ENCODE measurements at regions not wholly inside any gene's neighbourhood (a gene's known extent, or its start where the extent isn't known, plus 50 kb on each side); places are given as distances from the start of the nearest gene placed in this dataset.

- H3K27ac Mint-ChIP-seq, result no peak overlapping the region
- CTCF ChIA-PET, result no interaction called here
- no peak for ATAC-seq
- no peak overlapping the region for H3K4me3 Mint-ChIP-seq
- DNase-seq, result no peak
- H3K36me3 Mint-ChIP-seq (ENCODE audit: low read depth), result no peaks in the 10 kb centered on the region
- no peaks in the 10 kb centered on the region for H3K27me3 Mint-ChIP-seq (ENCODE audit: low read depth)
- H3K9me3 Mint-ChIP-seq (ENCODE audit: insufficient read depth), result no peaks in the 10 kb centered on the region
- POLR2A ChIA-PET, result no interaction called here
- no peaks in the 10 kb centered on the region for H3K4me1 Mint-ChIP-seq (ENCODE audit: low read depth)
Measured at GRCh38 chr3:168881804-168882203, 781.7 kb downstream of the MECOM start.

GRCh38 chr3:168878655-168879054 lies 782.9 kb upstream of the GOLIM4 start:
- H3K27me3 Mint-ChIP-seq (ENCODE audit: low read depth), result no peaks in the 10 kb centered on the region
- POLR2A ChIA-PET, result no interaction called here
- no peaks in the 10 kb centered on the region for H3K9me3 Mint-ChIP-seq (ENCODE audit: insufficient read depth)
- no peaks in the 10 kb centered on the region for H3K36me3 Mint-ChIP-seq (ENCODE audit: low read depth)
- ATAC-seq, result no peak
- CTCF ChIA-PET, result interaction anchor here (1.4 kb wide), 1 partner anchor 13 kb away, joined by 4 read pairs; no protein-coding TSS in a partner anchor
- no peak for DNase-seq
- H3K27ac Mint-ChIP-seq, result no peak overlapping the region
- H3K4me1 Mint-ChIP-seq (ENCODE audit: low read depth), result no peaks in the 10 kb centered on the region
- H3K4me3 Mint-ChIP-seq, result no peak overlapping the region

GRCh38 chr3:168877899-168878298 lies 782.2 kb upstream of the GOLIM4 start:
- ATAC-seq, result no peak
- Mint-ChIP-seq H3K4me3 (no peak overlapping the region), H3K27me3 (ENCODE audit: low read depth) (no peaks in the 10 kb centered on the region), H3K36me3 (ENCODE audit: low read depth) (no peaks in the 10 kb centered on the region), H3K9me3 (ENCODE audit: insufficient read depth) (no peaks in the 10 kb centered on the region), H3K27ac (no peak overlapping the region), H3K4me1 (ENCODE audit: low read depth) (no peaks in the 10 kb centered on the region)
- ChIA-PET CTCF (interaction anchor here (1.4 kb wide), 1 partner anchor 13 kb away, joined by 4 read pairs; no protein-coding TSS in a partner anchor), POLR2A (no interaction called here)
- DNase-seq, result no peak

DNA sequence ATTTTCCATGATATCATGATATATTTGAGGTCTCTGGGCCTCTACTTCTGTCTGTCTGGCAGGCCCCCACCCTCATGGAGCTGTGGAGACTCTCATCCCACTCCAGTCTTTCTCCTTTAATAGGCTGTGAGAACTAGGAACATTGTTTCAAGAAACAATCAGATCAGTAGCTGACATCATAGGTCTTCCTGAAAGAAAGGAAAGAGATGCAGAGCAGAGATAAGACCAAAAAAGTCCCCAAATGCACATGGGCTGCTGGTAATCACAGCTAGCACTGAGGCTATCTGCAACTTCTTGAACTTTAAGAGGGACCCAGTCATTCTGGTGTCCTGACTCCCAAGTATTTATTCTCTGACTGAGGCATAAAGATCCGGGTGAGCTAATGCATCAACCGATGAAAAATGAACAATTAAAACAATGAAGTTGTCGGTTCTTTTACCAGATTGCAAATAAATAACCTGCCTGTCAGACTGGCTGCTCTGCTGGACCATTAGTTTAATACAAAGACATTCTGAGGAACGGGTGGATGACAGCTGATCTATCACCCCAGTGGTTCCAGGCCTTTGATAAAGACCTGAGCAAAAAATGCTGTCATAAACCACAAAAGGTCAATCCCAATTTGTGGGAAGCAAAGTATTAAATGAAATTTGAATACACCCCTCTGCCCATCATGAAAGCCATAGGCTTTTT lies 780.8 kb upstream of the GOLIM4 start:
- POLR2A ChIA-PET, result no interaction called here

DNA sequence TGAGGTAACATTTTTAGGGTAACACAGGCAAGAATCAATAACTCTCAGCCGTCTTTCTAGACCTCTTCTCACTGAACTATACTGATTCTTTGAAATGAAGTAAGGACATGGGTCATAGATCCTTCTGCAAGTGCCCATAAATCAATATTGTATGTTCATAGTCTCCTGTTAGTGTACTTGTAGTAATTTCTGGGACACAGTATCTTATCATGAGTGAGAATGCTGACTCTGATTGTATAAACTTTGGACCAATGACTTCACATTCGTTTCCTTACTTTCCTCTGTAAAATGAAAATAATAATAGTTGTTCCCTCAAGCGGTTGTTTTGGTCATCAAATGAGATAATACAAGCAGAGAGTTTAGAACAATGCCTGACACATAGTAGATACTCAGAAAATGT lies 777.1 kb upstream of the GOLIM4 start:
- no peaks in the 10 kb centered on the region for H3K36me3 Mint-ChIP-seq (ENCODE audit: low read depth)
- H3K27ac Mint-ChIP-seq, result no peak overlapping the region
- no peak for ATAC-seq
- no peak overlapping the region for H3K4me3 Mint-ChIP-seq
- H3K27me3 Mint-ChIP-seq (ENCODE audit: low read depth), result no peaks in the 10 kb centered on the region
- no peaks in the 10 kb centered on the region for H3K9me3 Mint-ChIP-seq (ENCODE audit: insufficient read depth)
- CTCF ChIA-PET, result no interaction called here
- POLR2A ChIA-PET, result no interaction called here
- no peak for DNase-seq
- H3K4me1 Mint-ChIP-seq (ENCODE audit: low read depth), result no peaks in the 10 kb centered on the region

More for the DNA sequence above, 780.8 kb upstream of the GOLIM4 start:
- H3K4me1 Mint-ChIP-seq (ENCODE audit: low read depth), result no peaks in the 10 kb centered on the region
- no peaks in the 10 kb centered on the region for H3K36me3 Mint-ChIP-seq (ENCODE audit: low read depth)
- H3K4me3 Mint-ChIP-seq, result no peak overlapping the region
- DNase-seq (no peak), ATAC-seq (no peak)
- H3K9me3 Mint-ChIP-seq (ENCODE audit: insufficient read depth), result no peaks in the 10 kb centered on the region
- CTCF ChIA-PET, result interaction anchor here (1.8 kb wide), 1 partner anchor 11 kb away, joined by 5 read pairs; no protein-coding TSS in a partner anchor
- H3K27me3 Mint-ChIP-seq (ENCODE audit: low read depth), result no peaks in the 10 kb centered on the region
- no peak overlapping the region for H3K27ac Mint-ChIP-seq

GRCh38 chr3:168870892-168871291 lies 775.2 kb upstream of the GOLIM4 start:
- ChIA-PET POLR2A (interaction anchor here (0.6 kb wide), 1 partner anchor 1469 kb away, joined by 3 read pairs; no protein-coding TSS in a partner anchor), CTCF (no interaction called here)
- H3K27ac Mint-ChIP-seq, result no peak overlapping the region

GRCh38 chr3:168865022-168865551 lies 769.4 kb upstream of the GOLIM4 start:
- POLR2A ChIA-PET, result no interaction called here
- Mint-ChIP-seq H3K36me3 (ENCODE audit: low read depth) (no peaks in the 10 kb centered on the region), H3K27ac (no peak overlapping the region), H3K9me3 (ENCODE audit: insufficient read depth) (no peaks in the 10 kb centered on the region), H3K4me3 (no peak overlapping the region), H3K4me1 (ENCODE audit: low read depth) (no peaks in the 10 kb centered on the region), H3K27me3 (ENCODE audit: low read depth) (no peaks in the 10 kb centered on the region)
- DNase-seq (no peak), ATAC-seq (no peak)
- CTCF ChIA-PET, result interaction anchor here (0.6 to 1.4 kb wide), 5 partner anchors 9 to 804 kb away, joined by 3 to 13 read pairs (median 4); no protein-coding TSS in a partner anchor

More at GRCh38 chr3:168870892-168871291, 775.2 kb upstream of the GOLIM4 start:
- Mint-ChIP-seq H3K4me1 (ENCODE audit: low read depth) (no peaks in the 10 kb centered on the region), H3K36me3 (ENCODE audit: low read depth) (no peaks in the 10 kb centered on the region), H3K4me3 (no peak overlapping the region), H3K9me3 (ENCODE audit: insufficient read depth) (no peaks in the 10 kb centered on the region), H3K27me3 (ENCODE audit: low read depth) (no peaks in the 10 kb centered on the region)
- ATAC-seq (no peak), DNase-seq (no peak)

- CTCF ChIA-PET, result interaction anchor here (1.1 to 1.4 kb wide), 3 partner anchors 12 to 804 kb away, joined by 4 to 13 read pairs (median 5); no protein-coding TSS in a partner anchor
- Mint-ChIP-seq H3K36me3 (ENCODE audit: low read depth) (no peaks in the 10 kb centered on the region), H3K4me1 (ENCODE audit: low read depth) (no peaks in the 10 kb centered on the region), H3K9me3 (ENCODE audit: insufficient read depth) (no peaks in the 10 kb centered on the region), H3K4me3 (no peak overlapping the region), H3K27me3 (ENCODE audit: low read depth) (no peaks in the 10 kb centered on the region), H3K27ac (no peak overlapping the region)
- DNase-seq (no peak), ATAC-seq (no peak)
- POLR2A ChIA-PET, result no interaction called here
Measured at GRCh38 chr3:168864107-168865021, 768.6 kb upstream of the GOLIM4 start.

DNA sequence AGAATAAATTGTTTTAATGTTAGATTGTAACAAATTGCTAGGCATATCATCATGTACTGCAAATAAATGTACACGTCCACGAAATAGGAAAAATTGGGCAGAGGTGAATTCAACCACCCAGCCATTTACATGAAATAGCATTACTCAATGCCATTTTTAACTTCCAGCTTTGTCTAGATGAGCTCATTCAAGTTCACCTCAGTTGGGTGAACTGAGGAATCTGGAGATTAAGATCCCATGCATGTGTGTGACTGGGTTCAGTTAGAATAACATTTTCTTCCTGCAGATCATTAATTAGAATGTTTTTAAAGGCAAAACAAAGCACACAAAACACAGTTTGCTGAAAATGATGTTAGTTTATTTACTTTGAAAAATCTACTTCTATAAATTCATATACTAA lies 767.8 kb upstream of the GOLIM4 start:
- no peak for ATAC-seq
- H3K36me3 Mint-ChIP-seq (ENCODE audit: low read depth), result no peaks in the 10 kb centered on the region
- H3K4me1 Mint-ChIP-seq (ENCODE audit: low read depth), result no peaks in the 10 kb centered on the region
- no peaks in the 10 kb centered on the region for H3K9me3 Mint-ChIP-seq (ENCODE audit: insufficient read depth)
- H3K4me3 Mint-ChIP-seq, result no peak overlapping the region
- POLR2A ChIA-PET, result no interaction called here
- CTCF ChIA-PET, result no interaction called here
- no peaks in the 10 kb centered on the region for H3K27me3 Mint-ChIP-seq (ENCODE audit: low read depth)
- DNase-seq, result no peak
- no peak overlapping the region for H3K27ac Mint-ChIP-seq

DNA sequence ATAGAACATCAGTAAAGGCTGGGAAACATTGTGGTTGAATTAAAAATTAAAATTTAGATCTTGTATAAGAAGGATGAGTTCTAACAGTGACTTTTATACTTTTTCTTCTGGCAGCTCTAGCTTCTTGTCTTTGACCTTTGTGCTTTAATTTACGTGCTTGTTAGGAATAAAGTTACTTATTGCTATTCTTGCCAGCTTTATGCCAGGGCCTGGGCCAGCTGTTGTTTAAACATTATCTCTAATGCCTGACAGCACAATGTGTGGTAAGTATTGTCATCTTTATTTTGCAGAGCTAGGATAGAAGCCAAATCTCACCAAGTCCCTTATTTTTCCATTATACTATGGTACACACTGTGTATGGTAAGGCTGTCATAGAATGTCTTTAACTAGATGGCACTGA lies 766.7 kb upstream of the GOLIM4 start:
- Mint-ChIP-seq H3K4me3 (no peak overlapping the region), H3K4me1 (ENCODE audit: low read depth) (no peaks in the 10 kb centered on the region), H3K36me3 (ENCODE audit: low read depth) (no peaks in the 10 kb centered on the region), H3K9me3 (ENCODE audit: insufficient read depth) (no peaks in the 10 kb centered on the region), H3K27me3 (ENCODE audit: low read depth) (no peaks in the 10 kb centered on the region), H3K27ac (no peak overlapping the region)
- ChIA-PET POLR2A (no interaction called here), CTCF (no interaction called here)
- DNase-seq (no peak), ATAC-seq (no peak)

DNA sequence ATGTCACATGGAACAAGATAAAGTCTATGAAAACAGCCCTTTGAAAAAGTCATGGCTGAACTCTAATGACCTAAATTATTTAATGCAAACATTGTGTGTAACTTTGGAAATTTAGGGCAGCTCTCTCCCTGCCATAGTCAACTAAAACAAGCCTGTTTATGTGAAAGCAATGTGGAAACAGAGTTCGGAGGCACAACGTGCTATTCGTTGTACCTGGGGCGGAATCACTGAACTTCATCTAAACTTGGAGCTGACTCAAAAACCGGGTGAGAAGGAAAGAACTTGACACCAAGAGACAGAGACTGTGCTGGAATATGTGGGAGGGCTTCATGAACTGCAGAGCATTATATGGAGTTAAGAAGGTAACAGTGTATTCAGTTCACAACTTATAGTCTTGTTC lies 764.9 kb upstream of the GOLIM4 start:
- CTCF ChIA-PET, result no interaction called here
- Mint-ChIP-seq H3K27me3 (ENCODE audit: low read depth) (no peaks in the 10 kb centered on the region), H3K4me1 (ENCODE audit: low read depth) (no peaks in the 10 kb centered on the region), H3K4me3 (no peak overlapping the region), H3K9me3 (ENCODE audit: insufficient read depth) (no peaks in the 10 kb centered on the region), H3K36me3 (ENCODE audit: low read depth) (no peaks in the 10 kb centered on the region), H3K27ac (no peak overlapping the region)
- DNase-seq, result no peak
- POLR2A ChIA-PET, result no interaction called here
- ATAC-seq, result no peak

DNA sequence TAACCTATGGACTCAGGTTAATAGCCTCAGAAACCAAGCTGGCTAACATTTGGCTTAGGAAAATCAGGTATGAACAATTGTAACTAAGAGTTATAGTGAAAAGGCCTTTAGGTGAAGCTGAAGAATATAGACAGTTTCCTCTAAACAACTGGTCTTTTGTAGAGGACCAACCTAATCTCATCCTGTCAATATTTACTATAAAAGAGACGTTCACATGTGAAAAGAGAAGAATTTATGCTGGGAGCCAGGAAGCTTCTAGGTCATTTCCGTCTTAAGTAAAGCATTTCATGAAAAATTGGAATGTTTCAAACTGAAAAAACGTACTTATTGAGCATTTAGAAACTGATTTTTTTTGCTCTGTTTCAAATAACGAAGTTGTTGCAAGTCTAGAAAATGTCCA lies 764.3 kb upstream of the GOLIM4 start:
- POLR2A ChIA-PET, result no interaction called here
- Mint-ChIP-seq H3K27ac (no peak overlapping the region), H3K36me3 (ENCODE audit: low read depth) (no peaks in the 10 kb centered on the region), H3K27me3 (ENCODE audit: low read depth) (no peaks in the 10 kb centered on the region), H3K4me1 (ENCODE audit: low read depth) (no peaks in the 10 kb centered on the region), H3K9me3 (ENCODE audit: insufficient read depth) (no peaks in the 10 kb centered on the region), H3K4me3 (no peak overlapping the region)
- no peak for DNase-seq
- no peak for ATAC-seq
- CTCF ChIA-PET, result no interaction called here

Data from activated CD8-positive, alpha-beta T cell treated with anti-CD3 and anti-CD28 coated beads, Interleukin-2, amount 10 ng/mL, durations not matched to agents 7 days and 5 days (primary cell).